Ureter (tissue), 1 donor: ENCODE measurements at regions not wholly inside any gene's neighbourhood (a gene's known extent, or its start where the extent isn't known, plus 50 kb on each side); places are given as distances from the start of the nearest gene placed in this dataset.

ENCODE experiments used
- DNase-seq: peaks from one replicate; pipeline ENCODE4 v3.0.0-alpha.2; 2020; ENCODE audit warnings: low spot score
- donor health status: DM: yes; HTN: yes; CAD: no.

- DNase-seq = no peak
Observed at GRCh38 chr13:63117710-63118109, 1702.1 kb upstream of the PCDH20 start.

GRCh38 chr13:63112799-63113395, 1697.2 kb upstream of the PCDH20 start:
- no peak for DNase-seq

GRCh38 chr13:63110466-63110865, 1694.8 kb upstream of the PCDH20 start:
- no peak for DNase-seq

- no peak for DNase-seq
Observed at GRCh38 chr13:63107179-63107943, 1691.7 kb upstream of the PCDH20 start.

- no peak for DNase-seq
Observed at GRCh38 chr13:63094717-63095116, 1679.1 kb upstream of the PCDH20 start.

GRCh38 chr13:63093907-63094469, 1678.3 kb upstream of the PCDH20 start:
- DNase-seq = no peak

- no peak for DNase-seq
Observed at GRCh38 chr13:63092456-63092855, 1676.8 kb upstream of the PCDH20 start.

- no peak for DNase-seq
Observed at GRCh38 chr13:63090524-63090923, 1674.9 kb upstream of the PCDH20 start.

GRCh38 chr13:63088226-63088625, 1672.6 kb upstream of the PCDH20 start:
- no peak for DNase-seq

GRCh38 chr13:63086286-63086685, 1670.6 kb upstream of the PCDH20 start:
- DNase-seq = no peak

GRCh38 chr13:63085851-63086250, 1670.2 kb upstream of the PCDH20 start:
- DNase-seq = no peak

- DNase-seq = no peak
Observed at GRCh38 chr13:63081400-63082014, 1665.9 kb upstream of the PCDH20 start.

GRCh38 chr13:63075126-63075525, 1659.5 kb upstream of the PCDH20 start:
- no peak for DNase-seq

- DNase-seq = no peak
Observed at GRCh38 chr13:63050287-63050686, 1634.6 kb upstream of the PCDH20 start.

- no peak for DNase-seq
Observed at GRCh38 chr13:63048653-63049052, 1633.0 kb upstream of the PCDH20 start.

GRCh38 chr13:63044589-63045313, 1629.1 kb upstream of the PCDH20 start:
- DNase-seq = no peak

GRCh38 chr13:63042686-63043085, 1627.0 kb upstream of the PCDH20 start:
- DNase-seq = no peak

- DNase-seq = no peak
Observed at GRCh38 chr13:63041640-63042414, 1626.2 kb upstream of the PCDH20 start.

GRCh38 chr13:63026285-63026797, 1610.7 kb upstream of the PCDH20 start:
- no peak for DNase-seq

GRCh38 chr13:63025741-63026140, 1610.1 kb upstream of the PCDH20 start:
- no peak for DNase-seq

- no peak for DNase-seq
Observed at GRCh38 chr13:63024458-63024857, 1608.8 kb upstream of the PCDH20 start.
